Upper lobe of left lung (tissue), 4 donors: ENCODE measurements at regions not wholly inside any gene's neighbourhood (a gene's known extent, or its start where the extent isn't known, plus 50 kb on each side); places are given as distances from the start of the nearest gene placed in this dataset.

ENCODE experiments used
- CTCF ChIP-seq, 6 experiments: fragments of 450-650 bp in 4 of 6; fragments of 200-600 bp in 2 of 6; sonication (generic) in 2 of 6; IDR thresholded peaks; one replicate each; pipeline ENCODE4 v1.5.1; 2016 to 2019; ENCODE audit warnings: antibody characterized with exemption in 6 of 6
- POLR2AphosphoS5 ChIP-seq, 2 donors: sonication (generic); formaldehyde crosslinking; IDR thresholded peaks; one replicate each; pipeline ENCODE4 v1.5.1; 2017; ENCODE audit warnings: antibody characterized with exemption in 2 of 2

GRCh38 chr11:38278457-38279141, 1680.6 kb upstream of the RAG2 start:
- TF ChIP-seq POLR2AphosphoS5 (IDR thresholded peaks at IDR 0.05), result no peak
- TF ChIP-seq CTCF (IDR thresholded peaks at IDR 0.05), result no peak
